ENCODE measurements at regions not wholly inside any gene's neighbourhood (a gene's known extent, or its start where the extent isn't known, plus 50 kb on each side); places are given as distances from the start of the nearest gene placed in this dataset.
A peak's percentile ranks its signal among the peaks of the same experiment; 100 is the strongest.

- no peak for DNase-seq
These were observed 779.3 kb upstream of the WWC1 start for GRCh38 chr5:167512111-167512510.

- DNase-seq = peak; percentile 68 to 71
These were observed 778.1 kb upstream of the WWC1 start for GRCh38 chr5:167513381-167513780.

- no peak for DNase-seq
These were observed 777.0 kb upstream of the WWC1 start for GRCh38 chr5:167514461-167514860.

- no peak for DNase-seq
These were observed 766.4 kb upstream of the WWC1 start for GRCh38 chr5:167525004-167525403.

- no peak for DNase-seq
These were observed 762.8 kb upstream of the WWC1 start for GRCh38 chr5:167528651-167529050.

- DNase-seq = no peak
These were observed 760.9 kb upstream of the WWC1 start for GRCh38 chr5:167530548-167530947.

- DNase-seq = no peak
These were observed 757.3 kb upstream of the WWC1 start for GRCh38 chr5:167533814-167534795.

- DNase-seq = no peak
These were observed 751.7 kb upstream of the WWC1 start for GRCh38 chr5:167539747-167540146.

- no peak for DNase-seq
These were observed 745.2 kb upstream of the WWC1 start for GRCh38 chr5:167546270-167546669.

GRCh38 chr5:167552356-167552755 is 739.1 kb upstream of the WWC1 start:
- DNase-seq = no peak

- DNase-seq = no peak
These were observed 737.9 kb upstream of the WWC1 start for GRCh38 chr5:167553511-167553910.

- DNase-seq = no peak
These were observed 736.7 kb upstream of the WWC1 start for GRCh38 chr5:167554564-167555290.

- DNase-seq = no peak
These were observed 735.8 kb upstream of the WWC1 start for GRCh38 chr5:167555565-167556166.

- no peak for DNase-seq
These were observed 734.1 kb upstream of the WWC1 start for GRCh38 chr5:167557359-167557758.

GRCh38 chr5:167561796-167562195 is 729.6 kb upstream of the WWC1 start:
- no peak for DNase-seq

GRCh38 chr5:167564275-167564674 is 727.2 kb upstream of the WWC1 start:
- DNase-seq = no peak

- DNase-seq = no peak
These were observed 726.1 kb upstream of the WWC1 start for GRCh38 chr5:167565189-167565954.

- DNase-seq = no peak
These were observed 721.0 kb upstream of the WWC1 start for GRCh38 chr5:167570431-167570830.

- DNase-seq = no peak
These were observed 719.6 kb upstream of the WWC1 start for GRCh38 chr5:167571824-167572223.

GRCh38 chr5:167573370-167574127 is 717.9 kb upstream of the WWC1 start:
- peak in 1 of 2 experiments; percentile 9 for DNase-seq

- no peak for DNase-seq
These were observed 717.0 kb upstream of the WWC1 start for GRCh38 chr5:167574464-167574863.

- no peak for DNase-seq
These were observed 716.1 kb upstream of the WWC1 start for GRCh38 chr5:167575330-167575729.
